ENCODE measurements at regions not wholly inside any gene's neighbourhood (a gene's known extent, or its start where the extent isn't known, plus 50 kb on each side); places are given as distances from the start of the nearest gene placed in this dataset.
A peak's percentile ranks its signal among the peaks of the same experiment; 100 is the strongest.

DNA sequence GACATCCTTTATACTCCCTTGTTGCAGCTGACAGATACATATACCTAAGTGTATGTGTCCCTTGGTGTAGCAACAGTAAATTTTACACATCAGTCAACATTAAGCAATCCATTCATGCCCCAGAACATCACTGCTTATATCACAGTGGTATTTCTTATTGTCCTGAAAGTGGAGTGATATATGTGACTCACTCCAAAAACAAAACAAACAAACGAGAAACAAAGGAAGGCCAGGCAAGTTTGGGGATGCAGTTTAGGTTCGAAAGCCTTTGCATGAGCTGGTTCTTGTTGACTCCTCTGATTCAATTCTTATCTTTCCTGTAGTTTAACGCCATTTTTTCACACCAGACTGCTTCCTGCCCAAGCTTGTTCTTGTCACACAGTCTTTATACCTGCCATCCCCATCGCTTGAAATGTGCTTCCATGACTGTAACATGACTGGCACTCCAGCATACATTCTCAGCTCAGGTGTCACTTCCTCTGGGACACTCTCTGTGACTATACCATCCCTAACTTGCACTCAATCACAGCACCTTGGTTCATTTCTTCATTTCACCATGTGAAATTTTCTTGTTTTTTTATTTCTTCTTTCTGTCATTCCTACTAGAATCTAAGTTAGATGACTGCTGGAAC lies 125.0 kb upstream of the TSHZ2 start:
- TF ChIP-seq, protein P1, sequence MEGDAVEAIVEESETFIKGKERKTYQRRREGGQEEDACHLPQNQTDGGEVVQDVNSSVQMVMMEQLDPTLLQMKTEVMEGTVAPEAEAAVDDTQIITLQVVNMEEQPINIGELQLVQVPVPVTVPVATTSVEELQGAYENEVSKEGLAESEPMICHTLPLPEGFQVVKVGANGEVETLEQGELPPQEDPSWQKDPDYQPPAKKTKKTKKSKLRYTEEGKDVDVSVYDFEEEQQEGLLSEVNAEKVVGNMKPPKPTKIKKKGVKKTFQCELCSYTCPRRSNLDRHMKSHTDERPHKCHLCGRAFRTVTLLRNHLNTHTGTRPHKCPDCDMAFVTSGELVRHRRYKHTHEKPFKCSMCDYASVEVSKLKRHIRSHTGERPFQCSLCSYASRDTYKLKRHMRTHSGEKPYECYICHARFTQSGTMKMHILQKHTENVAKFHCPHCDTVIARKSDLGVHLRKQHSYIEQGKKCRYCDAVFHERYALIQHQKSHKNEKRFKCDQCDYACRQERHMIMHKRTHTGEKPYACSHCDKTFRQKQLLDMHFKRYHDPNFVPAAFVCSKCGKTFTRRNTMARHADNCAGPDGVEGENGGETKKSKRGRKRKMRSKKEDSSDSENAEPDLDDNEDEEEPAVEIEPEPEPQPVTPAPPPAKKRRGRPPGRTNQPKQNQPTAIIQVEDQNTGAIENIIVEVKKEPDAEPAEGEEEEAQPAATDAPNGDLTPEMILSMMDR (IDR thresholded peaks at IDR 0.05; ENCODE audit: poor library complexity, severe bottlenecking) = no peak
- TF ChIP-seq EZH2 (IDR thresholded peaks at IDR 0.05; ENCODE audit: borderline replicate concordance, insufficient read depth, low read length, poor library complexity, severe bottlenecking) (no peak), RAD21 (conservative IDR thresholded peaks at IDR 0.05) (no peak), TAF1 (IDR thresholded peaks at IDR 0.05; ENCODE audit: low read depth) (no peak), MXI1 (conservative IDR thresholded peaks at IDR 0.05; ENCODE audit: poor library complexity, severe bottlenecking) (no peak), POLR2AphosphoS5 (IDR thresholded peaks at IDR 0.05) (peak; percentile 67), EP300 (conservative IDR thresholded peaks at IDR 0.05; ENCODE audit: poor library complexity, severe bottlenecking) (peak; percentile 83), SMC3 (conservative IDR thresholded peaks at IDR 0.05; ENCODE audit: poor library complexity) (no peak)
- TF ChIP-seq, protein P2, sequence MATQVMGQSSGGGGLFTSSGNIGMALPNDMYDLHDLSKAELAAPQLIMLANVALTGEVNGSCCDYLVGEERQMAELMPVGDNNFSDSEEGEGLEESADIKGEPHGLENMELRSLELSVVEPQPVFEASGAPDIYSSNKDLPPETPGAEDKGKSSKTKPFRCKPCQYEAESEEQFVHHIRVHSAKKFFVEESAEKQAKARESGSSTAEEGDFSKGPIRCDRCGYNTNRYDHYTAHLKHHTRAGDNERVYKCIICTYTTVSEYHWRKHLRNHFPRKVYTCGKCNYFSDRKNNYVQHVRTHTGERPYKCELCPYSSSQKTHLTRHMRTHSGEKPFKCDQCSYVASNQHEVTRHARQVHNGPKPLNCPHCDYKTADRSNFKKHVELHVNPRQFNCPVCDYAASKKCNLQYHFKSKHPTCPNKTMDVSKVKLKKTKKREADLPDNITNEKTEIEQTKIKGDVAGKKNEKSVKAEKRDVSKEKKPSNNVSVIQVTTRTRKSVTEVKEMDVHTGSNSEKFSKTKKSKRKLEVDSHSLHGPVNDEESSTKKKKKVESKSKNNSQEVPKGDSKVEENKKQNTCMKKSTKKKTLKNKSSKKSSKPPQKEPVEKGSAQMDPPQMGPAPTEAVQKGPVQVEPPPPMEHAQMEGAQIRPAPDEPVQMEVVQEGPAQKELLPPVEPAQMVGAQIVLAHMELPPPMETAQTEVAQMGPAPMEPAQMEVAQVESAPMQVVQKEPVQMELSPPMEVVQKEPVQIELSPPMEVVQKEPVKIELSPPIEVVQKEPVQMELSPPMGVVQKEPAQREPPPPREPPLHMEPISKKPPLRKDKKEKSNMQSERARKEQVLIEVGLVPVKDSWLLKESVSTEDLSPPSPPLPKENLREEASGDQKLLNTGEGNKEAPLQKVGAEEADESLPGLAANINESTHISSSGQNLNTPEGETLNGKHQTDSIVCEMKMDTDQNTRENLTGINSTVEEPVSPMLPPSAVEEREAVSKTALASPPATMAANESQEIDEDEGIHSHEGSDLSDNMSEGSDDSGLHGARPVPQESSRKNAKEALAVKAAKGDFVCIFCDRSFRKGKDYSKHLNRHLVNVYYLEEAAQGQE (IDR thresholded peaks at IDR 0.05; ENCODE audit: borderline replicate concordance) = no peak
- H2AFZ ChIP-seq (ENCODE audit: low read depth, low read length) = no peak overlapping the region
- H3F3A ChIP-seq (ENCODE audit: insufficient read depth, low read length, poor library complexity, severe bottlenecking) = peaks cover 4% of the 10 kb centered on the region
- H3K36me3 ChIP-seq (ENCODE audit: insufficient read depth, low read length) = no peaks in the 10 kb centered on the region
- H3K27ac ChIP-seq (ENCODE audit: low read length) = no peak overlapping the region
- H3K27me3 ChIP-seq (ENCODE audit: insufficient read depth, low read depth, low read length) = no peaks in the 10 kb centered on the region
- no peaks in the 10 kb centered on the region for H3K9me2 ChIP-seq (ENCODE audit: insufficient read depth, low read length)
- H3K4me2 ChIP-seq (ENCODE audit: low read length) = no peak overlapping the region
- H3K79me2 ChIP-seq (replicated peaks; ENCODE audit: insufficient read depth, low read length) = no peaks in the 10 kb centered on the region
- H3K4me3 ChIP-seq (ENCODE audit: low read length) = no peak overlapping the region
- H3K9me3 ChIP-seq (ENCODE audit: low read length) = no peaks in the 10 kb centered on the region
- no peak overlapping the region for H3K9ac ChIP-seq (ENCODE audit: low read length)
- no peaks in the 10 kb centered on the region for H4K20me1 ChIP-seq (ENCODE audit: insufficient read depth)

DNA sequence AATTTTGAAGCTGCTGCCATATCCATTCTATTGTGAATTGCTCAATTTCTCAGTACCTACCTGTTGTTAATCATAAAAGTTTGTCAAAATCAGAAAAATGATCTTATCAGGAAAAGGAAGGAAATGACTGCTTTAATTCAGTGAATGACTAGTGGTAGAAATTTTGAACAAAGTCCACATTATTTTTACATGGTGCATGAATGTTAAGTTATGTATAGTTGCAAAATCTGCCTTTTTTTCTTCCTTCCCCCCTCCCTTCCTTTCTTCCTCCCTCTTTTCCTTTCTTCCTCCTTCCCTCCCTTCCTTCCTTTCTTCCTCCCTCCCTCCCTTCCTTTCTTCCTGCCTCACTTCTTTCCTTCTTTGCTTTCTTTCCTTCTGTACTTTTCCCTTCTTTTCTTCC lies 127.1 kb upstream of the TSHZ2 start:
- Histone ChIP-seq H3K4me2 (ENCODE audit: low read length) (no peak overlapping the region), H3K27me3 (ENCODE audit: insufficient read depth, low read depth, low read length) (no peaks in the 10 kb centered on the region), H4K20me1 (ENCODE audit: insufficient read depth) (no peaks in the 10 kb centered on the region), H3K9ac (ENCODE audit: low read length) (no peak overlapping the region), H2AFZ (ENCODE audit: low read depth, low read length) (no peak overlapping the region), H3K79me2 (replicated peaks; ENCODE audit: insufficient read depth, low read length) (no peaks in the 10 kb centered on the region), H3K9me2 (ENCODE audit: insufficient read depth, low read length) (no peaks in the 10 kb centered on the region), H3K4me3 (ENCODE audit: low read length) (no peak overlapping the region), H3K27ac (ENCODE audit: low read length) (no peak overlapping the region), H3F3A (ENCODE audit: insufficient read depth, low read length, poor library complexity, severe bottlenecking) (peaks cover 4% of the 10 kb centered on the region), H3K9me3 (ENCODE audit: low read length) (no peaks in the 10 kb centered on the region), H3K36me3 (ENCODE audit: insufficient read depth, low read length) (no peaks in the 10 kb centered on the region)
- TF ChIP-seq EP300 (conservative IDR thresholded peaks at IDR 0.05; ENCODE audit: poor library complexity, severe bottlenecking) (no peak), MXI1 (conservative IDR thresholded peaks at IDR 0.05; ENCODE audit: poor library complexity, severe bottlenecking) (no peak), SMC3 (conservative IDR thresholded peaks at IDR 0.05; ENCODE audit: poor library complexity) (no peak), TAF1 (IDR thresholded peaks at IDR 0.05; ENCODE audit: low read depth) (no peak), EZH2 (IDR thresholded peaks at IDR 0.05; ENCODE audit: borderline replicate concordance, insufficient read depth, low read length, poor library complexity, severe bottlenecking) (no peak), RAD21 (conservative IDR thresholded peaks at IDR 0.05) (no peak), POLR2AphosphoS5 (IDR thresholded peaks at IDR 0.05) (no peak)
- TF ChIP-seq, protein P1 (IDR thresholded peaks at IDR 0.05; ENCODE audit: poor library complexity, severe bottlenecking) = no peak
- TF ChIP-seq, protein P2 (IDR thresholded peaks at IDR 0.05; ENCODE audit: borderline replicate concordance) = no peak
